ENCODE measurements at regions not wholly inside any gene's neighbourhood (a gene's known extent, or its start where the extent isn't known, plus 50 kb on each side); places are given as distances from the start of the nearest gene placed in this dataset.
A peak's percentile ranks its signal among the peaks of the same experiment; 100 is the strongest.

- no peak for DNase-seq (ENCODE audit: low spot score)
These were observed 379.4 kb upstream of the DACH1 start for GRCh38 chr13:72246396-72246795.

DNA sequence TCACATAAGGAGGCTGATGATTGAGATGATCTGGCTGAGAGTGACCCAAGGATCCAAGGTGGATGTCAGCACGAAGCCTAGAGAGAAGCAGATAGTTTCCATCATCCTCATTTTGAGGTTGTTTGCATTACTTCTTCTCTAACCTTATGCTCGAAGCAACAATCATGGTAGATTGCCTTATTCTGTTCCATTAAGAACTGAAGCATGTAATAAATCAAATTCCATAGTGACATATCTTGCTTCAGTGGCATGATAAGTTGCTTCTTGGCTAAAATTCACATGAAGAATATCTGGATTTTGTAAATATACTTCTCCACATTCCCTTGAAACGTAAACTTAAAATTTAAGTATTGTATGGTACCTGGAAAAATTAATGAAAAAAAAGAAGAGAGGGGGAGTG, 377.8 kb upstream of the DACH1 start:
- no peak for DNase-seq (ENCODE audit: low spot score)

DNA sequence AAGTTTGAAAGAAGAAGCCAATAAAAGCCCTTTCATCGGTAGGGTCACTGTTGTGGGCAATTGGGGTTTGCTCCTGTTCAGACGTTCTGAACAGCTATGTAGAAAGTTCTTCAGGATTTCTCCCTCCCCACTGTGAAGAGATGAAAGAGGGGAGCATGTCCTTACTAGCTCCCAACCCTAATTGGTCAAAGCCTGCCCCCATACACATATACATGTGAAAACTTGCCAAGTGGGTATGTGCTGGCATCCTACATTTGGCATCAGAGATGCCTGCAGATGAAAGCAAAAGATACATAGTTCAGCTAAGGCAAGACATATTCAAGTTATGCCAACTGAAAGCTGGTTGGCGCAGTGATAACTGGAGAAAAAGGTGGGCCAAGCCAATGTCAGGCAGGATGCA, 363.1 kb upstream of the DACH1 start:
- no peak for DNase-seq (ENCODE audit: low spot score)

- DNase-seq (ENCODE audit: low spot score): no peak
These were observed 362.1 kb upstream of the DACH1 start for GRCh38 chr13:72229067-72229466.

- DNase-seq (ENCODE audit: low spot score): no peak
These were observed 354.4 kb upstream of the DACH1 start for GRCh38 chr13:72221276-72221962.

GRCh38 chr13:72218966-72219365, 352.0 kb upstream of the DACH1 start:
- no peak for DNase-seq (ENCODE audit: low spot score)

DNA sequence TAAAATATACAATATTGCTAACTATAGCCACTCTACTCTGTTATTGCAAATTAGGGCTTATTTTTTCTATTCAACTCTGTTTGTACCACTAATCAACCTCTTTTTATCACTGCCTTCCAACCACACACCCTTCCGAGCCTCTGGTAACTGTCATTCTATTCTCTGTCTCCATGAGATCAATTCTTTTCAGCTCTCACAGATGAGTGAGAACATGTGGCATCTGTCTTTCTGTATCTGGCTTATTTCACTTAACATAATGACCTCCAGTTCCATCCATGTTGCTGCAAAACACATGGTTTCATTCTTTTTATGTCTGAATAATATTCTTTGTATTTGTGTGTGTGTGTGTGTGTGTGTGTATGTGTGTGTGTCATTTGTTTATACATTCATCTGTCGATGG, 350.1 kb upstream of the DACH1 start:
- DNase-seq (ENCODE audit: low spot score): no peak

DNA sequence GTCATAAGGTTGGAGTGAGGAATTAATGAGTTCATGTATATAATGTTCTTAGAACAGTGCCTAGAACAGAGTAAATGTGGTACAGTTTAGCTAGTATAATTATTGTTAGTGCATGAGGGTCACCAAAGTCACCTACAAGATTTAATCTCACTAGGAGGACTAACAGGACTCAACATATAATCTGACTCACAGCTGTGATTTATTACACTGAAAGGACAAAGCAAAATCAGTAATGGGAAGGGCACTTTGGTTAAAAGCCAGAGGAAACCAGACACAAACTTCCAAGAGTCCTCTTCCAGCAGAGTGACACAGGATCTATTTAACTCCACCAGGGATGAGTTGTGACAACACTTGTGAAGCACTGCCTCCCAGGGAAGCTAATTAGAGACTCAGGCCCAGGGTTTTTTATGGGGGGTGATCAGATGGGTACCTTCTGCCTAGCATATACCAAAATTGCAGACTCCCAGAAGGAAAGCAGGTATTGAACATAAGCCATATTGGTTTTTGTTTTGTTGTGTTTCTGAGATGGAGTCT, 341.2 kb upstream of the DACH1 start:
- no peak for DNase-seq (ENCODE audit: low spot score)

DNA sequence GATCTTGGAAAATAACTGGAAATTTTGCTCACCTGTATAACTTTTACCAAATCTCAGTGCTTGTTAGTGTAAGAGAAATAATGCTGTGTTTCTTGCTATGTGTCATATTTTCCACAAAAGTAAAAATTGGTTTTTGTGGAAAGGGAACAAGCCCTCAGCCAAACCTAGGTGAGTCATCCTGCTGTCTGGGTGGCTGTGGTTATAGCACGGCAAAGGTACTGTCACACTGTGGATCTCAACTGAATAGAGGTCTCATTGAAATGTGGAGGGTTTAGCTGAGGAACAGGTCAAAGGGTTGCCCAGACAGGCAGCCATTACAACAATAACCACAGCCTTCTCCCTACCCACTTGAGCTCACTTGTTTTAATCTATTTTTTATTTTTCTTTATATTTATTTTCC, 338.8 kb upstream of the DACH1 start:
- DNase-seq (ENCODE audit: low spot score): no peak

GRCh38 chr13:72204291-72204690, 337.3 kb upstream of the DACH1 start:
- no peak for DNase-seq (ENCODE audit: low spot score)

GRCh38 chr13:72201726-72202125, 334.7 kb upstream of the DACH1 start:
- no peak for DNase-seq (ENCODE audit: low spot score)

DNA sequence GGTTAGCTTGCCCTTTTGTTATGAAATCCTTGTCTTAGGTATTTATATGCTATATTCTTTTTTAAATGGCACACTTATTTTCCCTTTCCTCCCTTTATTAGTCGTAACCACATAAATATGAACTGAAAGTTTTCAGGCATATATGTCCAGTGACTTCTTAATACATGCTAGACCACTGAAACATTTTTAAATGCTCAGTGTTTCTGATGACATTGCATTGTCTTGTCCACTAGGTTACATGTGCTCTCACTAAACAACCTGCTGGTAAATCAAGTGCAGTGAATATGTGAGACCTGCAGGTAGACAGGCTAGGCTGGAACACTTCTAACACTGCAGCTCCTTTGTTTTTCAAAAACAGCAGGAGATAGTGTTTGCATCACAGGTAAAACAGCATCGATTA, 332.6 kb upstream of the DACH1 start:
- DNase-seq (ENCODE audit: low spot score): no peak

DNA sequence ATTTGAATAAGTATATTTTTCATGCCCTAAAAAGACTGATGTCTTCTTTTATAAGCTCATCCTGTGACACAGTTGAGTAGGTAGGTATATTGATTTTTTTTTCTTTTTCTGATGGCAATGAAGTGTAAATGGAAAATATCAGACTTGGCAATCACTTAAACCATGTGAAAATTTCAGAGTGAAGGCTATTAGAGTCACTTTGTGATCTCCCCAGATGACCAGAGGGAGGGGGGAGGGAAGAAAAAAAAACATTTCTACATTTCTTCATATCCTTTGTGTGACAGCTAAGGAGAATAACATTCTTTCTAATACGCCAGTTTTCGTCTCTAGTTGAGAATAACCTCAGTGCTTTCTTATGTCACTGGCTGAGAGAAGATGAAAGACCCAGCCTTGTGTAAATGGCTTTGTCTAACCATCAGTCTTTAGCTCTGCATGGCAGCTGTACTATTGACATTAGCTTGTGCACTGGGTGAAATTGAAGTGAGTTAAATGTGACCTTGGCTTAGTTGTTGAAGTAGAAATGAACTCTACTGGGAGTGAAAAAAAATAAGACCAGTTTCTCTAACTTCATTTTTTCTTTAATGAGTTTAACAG, 332.1 kb upstream of the DACH1 start:
- no peak for DNase-seq (ENCODE audit: low spot score)

- DNase-seq (ENCODE audit: low spot score): no peak
These were observed 331.0 kb upstream of the DACH1 start for GRCh38 chr13:72198042-72198441.

- DNase-seq (ENCODE audit: low spot score): no peak
These were observed 328.2 kb upstream of the DACH1 start for GRCh38 chr13:72195044-72195704.

DNA sequence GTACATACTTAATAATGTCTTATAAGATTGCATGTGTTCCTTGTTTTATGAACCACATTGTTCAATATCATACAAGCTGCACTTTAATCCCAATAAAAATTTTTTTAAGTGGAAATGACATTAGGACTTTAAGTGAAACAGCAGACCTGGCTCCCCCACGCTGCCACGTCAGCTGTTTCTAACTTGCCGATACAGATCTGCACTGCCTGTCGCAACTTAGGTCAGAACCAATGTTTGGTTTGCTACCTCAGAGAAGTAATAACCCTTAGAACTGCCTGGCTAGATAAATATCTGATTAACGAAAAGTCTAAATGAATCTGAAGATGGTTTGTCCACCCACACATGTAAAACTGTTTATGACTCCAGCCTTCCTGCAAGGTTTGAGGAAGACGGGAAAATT, 327.5 kb upstream of the DACH1 start:
- no peak for DNase-seq (ENCODE audit: low spot score)

GRCh38 chr13:72186730-72187422, 319.9 kb upstream of the DACH1 start:
- DNase-seq (ENCODE audit: low spot score): peak; percentile 56

DNA sequence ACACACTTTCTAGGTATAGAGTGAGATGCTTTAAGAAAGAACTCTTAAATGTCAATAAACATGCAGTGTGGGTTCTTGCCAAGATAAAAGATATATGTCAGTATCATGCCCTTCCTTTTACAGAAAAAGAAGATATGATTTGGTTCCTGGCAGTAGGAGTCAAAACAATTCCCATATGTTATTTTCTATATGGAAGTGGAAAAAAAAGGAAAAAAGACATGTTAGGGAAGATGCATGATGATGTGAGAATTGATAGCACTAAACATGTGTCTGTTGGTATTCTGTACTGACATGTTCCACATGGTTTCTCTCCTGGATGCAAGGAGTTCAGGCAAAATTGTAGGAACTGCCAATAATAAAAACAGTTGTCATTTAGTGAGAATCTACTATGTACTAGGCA, 318.8 kb upstream of the DACH1 start:
- DNase-seq (ENCODE audit: low spot score): no peak

DNA sequence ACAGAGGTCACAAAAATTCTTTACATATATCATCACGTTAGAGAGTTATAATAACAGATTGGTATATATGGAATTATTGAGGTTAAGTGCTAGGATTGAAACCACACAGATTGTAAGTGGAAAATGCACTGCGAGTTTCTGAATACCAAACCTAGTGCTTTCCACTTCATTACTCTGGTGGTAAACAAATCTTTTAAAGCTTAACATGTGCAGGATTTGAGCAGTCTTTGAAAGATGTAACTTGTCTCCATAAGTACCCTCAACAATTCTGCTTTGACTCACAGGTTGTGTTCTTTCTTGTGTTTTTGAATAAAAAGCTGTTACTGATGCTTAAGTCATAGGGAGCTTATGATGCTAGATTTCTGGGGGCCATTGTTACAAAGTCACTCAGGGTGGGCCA, 314.7 kb upstream of the DACH1 start:
- no peak for DNase-seq (ENCODE audit: low spot score)

GRCh38 chr13:72180253-72180952, 313.4 kb upstream of the DACH1 start:
- DNase-seq (ENCODE audit: low spot score): peak; percentile 60

GRCh38 chr13:72174549-72174948, 307.5 kb upstream of the DACH1 start:
- DNase-seq (ENCODE audit: low spot score): no peak

DNA sequence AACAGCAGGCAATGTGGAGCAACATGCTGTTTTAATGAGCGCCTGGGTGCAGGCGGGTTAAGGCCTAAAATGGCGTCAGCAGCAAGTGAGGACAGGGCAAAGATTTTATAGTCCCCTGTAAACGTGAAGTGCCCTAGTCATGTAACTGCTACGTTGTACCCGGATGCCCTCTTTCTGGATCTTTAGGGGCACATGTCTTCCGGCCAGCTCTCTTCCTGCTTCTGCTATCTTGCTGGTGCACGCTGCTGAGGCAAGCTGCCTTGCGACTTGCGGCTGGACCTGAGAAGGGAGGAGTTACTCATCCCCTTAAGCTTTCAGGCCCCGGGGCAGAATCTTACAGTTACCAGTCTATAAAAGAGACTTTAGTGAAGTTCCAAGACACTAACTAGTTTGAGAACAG, 303.6 kb upstream of the DACH1 start:
- DNase-seq (ENCODE audit: low spot score): no peak
